Activated T-helper 17 cell treated with anti-CD3 and anti-CD28 coated beads, Interleukin-2, amount 50 U/mL, for 72 hours (primary cell): ENCODE measurements at regions not wholly inside any gene's neighbourhood (a gene's known extent, or its start where the extent isn't known, plus 50 kb on each side); places are given as distances from the start of the nearest gene placed in this dataset.
"Not testable (repeated sequence)": the region's sequence is repeated elsewhere in the genome, so short reads cannot be mapped to it uniquely, and the experiment has no call there.

Source experiments
- ATAC-seq: fragments of 150-1000 bp; cut with Tn5 transposase; replicated peaks from 2 replicates; pipeline ENCODE4 v1.10.0; 2021; ENCODE audit warnings: mild to moderate bottlenecking, moderate library complexity
- H3K27ac Mint-ChIP-seq: one replicate; pipeline ENCODE4 v1.8.0; 2022; ENCODE audit warnings: mixed read lengths
- H3K27me3 Mint-ChIP-seq: one replicate; pipeline ENCODE4 v1.8.0; 2022; ENCODE audit warnings: mixed read lengths
- H3K36me3 Mint-ChIP-seq: one replicate; pipeline ENCODE4 v1.8.0; 2022; ENCODE audit warnings: low read depth, mild to moderate bottlenecking, mixed read lengths
- H3K4me1 Mint-ChIP-seq: one replicate; pipeline ENCODE4 v1.8.0; 2022; ENCODE audit warnings: mixed read lengths
- H3K4me3 Mint-ChIP-seq: one replicate; pipeline ENCODE4 v1.8.0; 2022; ENCODE audit warnings: mild to moderate bottlenecking, mixed read lengths
- H3K9me3 Mint-ChIP-seq: one replicate; pipeline ENCODE4 v1.8.0; 2022; ENCODE audit warnings: mixed read lengths

DNA sequence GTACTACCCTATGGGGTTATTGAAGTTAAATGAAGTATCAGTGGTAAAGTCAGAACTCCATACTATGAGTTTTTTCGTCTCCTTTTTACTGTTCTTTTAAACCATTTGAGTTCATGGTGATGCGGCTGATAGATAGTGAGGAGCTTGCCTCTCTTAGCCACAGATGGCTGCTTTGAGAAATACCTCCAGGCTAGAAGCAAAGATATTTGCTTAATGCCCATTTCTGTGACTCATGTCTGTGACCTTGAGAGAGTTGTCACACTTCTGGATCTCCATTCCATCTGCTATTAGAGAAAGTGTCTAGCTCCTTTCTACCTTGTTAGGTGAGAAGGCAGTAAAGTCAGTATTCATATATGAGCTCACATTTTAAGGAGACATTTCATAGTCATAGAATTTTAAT lies 89.5 kb upstream of the PLXNA2 start:
- Mint-ChIP-seq H3K4me3 (no peak overlapping the region), H3K27me3 (peaks cover 46% of the 10 kb centered on the region), H3K36me3 (no peaks in the 10 kb centered on the region), H3K4me1 (no peaks in the 10 kb centered on the region), H3K27ac (no peak overlapping the region), H3K9me3 (no peaks in the 10 kb centered on the region)
- ATAC-seq = no peak

DNA sequence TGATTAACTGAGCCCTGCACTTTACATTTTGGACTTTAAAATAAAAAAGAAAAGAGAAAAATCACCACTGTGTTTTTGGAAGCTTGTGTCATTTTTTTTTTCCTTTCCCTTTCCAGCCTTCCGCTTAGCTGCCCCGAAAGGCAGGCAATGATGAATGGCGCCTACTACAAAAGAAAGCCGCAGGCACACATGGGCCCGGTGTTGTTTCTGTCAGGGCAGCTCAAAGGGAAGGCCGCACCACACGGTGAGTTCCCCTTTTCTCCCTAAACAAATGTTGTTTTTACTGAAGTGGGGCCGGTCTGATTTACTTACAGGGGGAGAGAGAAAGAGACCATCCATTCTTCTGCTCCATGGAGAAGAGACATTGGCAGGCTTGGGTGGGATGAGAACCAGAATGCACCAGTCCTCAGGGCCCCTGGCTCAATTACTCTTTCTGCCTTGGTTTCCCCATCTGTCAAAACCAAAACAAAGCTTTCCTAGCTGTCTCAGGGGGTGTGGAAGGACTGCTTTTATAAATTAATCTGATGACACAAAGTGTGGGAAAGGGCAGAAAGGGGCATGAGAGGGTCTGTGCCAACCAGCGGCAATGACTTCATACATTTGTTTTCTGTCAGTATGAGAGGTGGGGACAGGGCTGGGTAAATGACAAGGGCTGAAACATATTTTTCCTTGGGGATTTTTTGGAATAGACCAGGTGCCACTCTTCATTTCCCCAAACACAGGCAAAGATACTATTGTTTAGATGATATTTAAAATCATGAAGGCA lies 91.4 kb upstream of the PLXNA2 start:
- Mint-ChIP-seq H3K9me3 (no peaks in the 10 kb centered on the region), H3K4me1 (no peaks in the 10 kb centered on the region), H3K4me3 (no peak overlapping the region), H3K27me3 (peaks cover 45% of the 10 kb centered on the region), H3K36me3 (no peaks in the 10 kb centered on the region), H3K27ac (no peak overlapping the region)
- ATAC-seq = no peak

DNA sequence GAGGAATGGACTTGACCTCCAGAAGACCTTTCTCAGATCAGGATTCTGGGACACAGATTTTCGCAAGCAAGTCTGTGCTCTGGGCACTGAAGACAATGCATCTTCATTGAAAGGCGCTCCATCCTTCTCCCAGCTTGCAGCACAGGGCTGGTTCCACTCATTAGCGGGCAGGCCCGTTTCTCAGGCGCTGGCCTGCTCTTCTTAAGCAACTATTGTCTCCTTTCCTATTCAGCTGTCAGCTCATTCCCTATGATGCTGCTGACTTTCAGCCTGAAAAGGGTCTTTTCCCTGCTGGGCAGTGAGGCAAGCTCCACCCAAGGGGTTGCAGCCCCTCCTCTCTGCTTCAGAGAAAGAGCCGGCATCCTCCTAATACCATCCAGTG lies 91.9 kb upstream of the PLXNA2 start:
- H3K36me3 Mint-ChIP-seq = no peaks in the 10 kb centered on the region
- ATAC-seq = no peak
- no peaks in the 10 kb centered on the region for H3K4me1 Mint-ChIP-seq
- H3K4me3 Mint-ChIP-seq = no peak overlapping the region
- peaks cover 44% of the 10 kb centered on the region for H3K27me3 Mint-ChIP-seq
- H3K9me3 Mint-ChIP-seq = no peaks in the 10 kb centered on the region
- no peak overlapping the region for H3K27ac Mint-ChIP-seq

DNA sequence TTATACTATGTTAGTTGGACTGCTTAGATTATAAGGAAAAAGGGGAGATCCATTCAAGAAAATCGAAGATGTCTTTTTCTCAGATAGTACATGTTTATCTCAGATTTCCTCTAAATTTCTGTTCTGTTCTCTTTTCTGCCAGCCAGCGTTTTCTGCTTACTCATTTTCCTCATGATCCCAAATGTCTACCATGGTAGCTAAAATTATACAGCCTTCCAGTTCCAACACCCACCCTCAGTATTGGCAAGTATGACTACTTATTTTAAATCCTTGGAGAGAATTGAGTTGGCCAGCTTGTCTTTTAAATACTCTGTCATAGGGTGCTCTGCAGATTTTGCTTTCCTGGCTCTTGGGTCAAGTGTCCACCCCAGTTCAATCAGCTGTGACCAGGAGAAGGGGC lies 95.7 kb upstream of the PLXNA2 start:
- Mint-ChIP-seq H3K9me3 (no peaks in the 10 kb centered on the region), H3K27me3 (peaks cover 27% of the 10 kb centered on the region), H3K4me1 (no peaks in the 10 kb centered on the region), H3K36me3 (no peaks in the 10 kb centered on the region), H3K27ac (no peak overlapping the region), H3K4me3 (no peak overlapping the region)
- no peak for ATAC-seq

DNA sequence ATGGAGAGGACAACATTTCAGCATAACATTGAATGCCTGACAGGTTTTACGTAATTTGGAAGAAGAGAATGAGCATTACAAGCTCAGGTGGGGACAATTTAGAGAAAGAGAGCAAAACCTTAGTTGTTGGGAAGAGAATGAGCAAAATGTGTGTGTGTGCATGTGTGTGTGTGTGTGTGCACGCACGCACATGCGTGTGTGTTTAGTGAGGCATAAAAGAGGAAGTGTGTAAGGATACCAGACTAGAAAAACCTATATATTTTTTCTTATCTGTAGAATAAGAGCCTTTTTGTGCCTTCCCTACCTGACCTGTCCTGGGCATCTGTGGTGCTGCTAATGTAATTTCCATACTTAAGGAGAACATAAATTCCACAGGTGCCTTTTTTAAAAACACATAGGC lies 99.0 kb upstream of the PLXNA2 start:
- no peak for ATAC-seq
- peaks cover 26% of the 10 kb centered on the region for H3K27me3 Mint-ChIP-seq
- no peak overlapping the region for H3K27ac Mint-ChIP-seq
- H3K36me3 Mint-ChIP-seq = no peaks in the 10 kb centered on the region
- no peaks in the 10 kb centered on the region for H3K4me1 Mint-ChIP-seq
- no peak overlapping the region for H3K4me3 Mint-ChIP-seq
- no peaks in the 10 kb centered on the region for H3K9me3 Mint-ChIP-seq

DNA sequence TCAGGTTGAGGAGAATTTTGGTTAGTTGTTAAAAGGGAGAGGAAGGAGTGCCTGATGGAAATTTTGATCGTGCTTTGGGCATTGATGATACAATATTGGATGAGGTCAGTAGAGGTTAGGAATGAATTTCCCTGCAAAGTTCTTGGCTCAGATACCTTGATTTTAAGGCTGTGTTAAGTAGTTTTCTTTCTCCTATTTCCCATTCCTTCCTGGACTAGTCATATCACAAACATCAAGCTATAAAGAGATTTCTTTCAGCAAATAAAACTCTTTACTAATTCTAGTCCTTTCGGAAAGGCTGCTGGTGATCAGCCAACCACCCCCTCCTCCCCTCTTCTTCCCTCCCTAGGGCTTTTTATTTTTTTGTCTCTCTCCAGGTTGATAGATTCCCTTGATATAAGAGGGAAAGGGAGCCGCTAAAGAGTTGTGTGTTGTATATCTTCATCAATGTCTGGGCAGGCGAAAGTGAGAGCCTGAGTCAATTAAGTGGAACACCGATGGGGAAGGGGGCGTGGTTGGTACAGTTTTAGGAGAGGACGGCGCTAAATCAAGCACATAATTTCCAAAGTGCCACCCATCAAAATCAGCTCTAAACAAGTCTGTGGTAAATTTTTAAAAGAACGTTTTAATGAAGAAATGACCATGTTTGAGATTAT lies 100.1 kb upstream of the PLXNA2 start:
- H3K27ac Mint-ChIP-seq = no peak overlapping the region
- no peaks in the 10 kb centered on the region for H3K4me1 Mint-ChIP-seq

DNA sequence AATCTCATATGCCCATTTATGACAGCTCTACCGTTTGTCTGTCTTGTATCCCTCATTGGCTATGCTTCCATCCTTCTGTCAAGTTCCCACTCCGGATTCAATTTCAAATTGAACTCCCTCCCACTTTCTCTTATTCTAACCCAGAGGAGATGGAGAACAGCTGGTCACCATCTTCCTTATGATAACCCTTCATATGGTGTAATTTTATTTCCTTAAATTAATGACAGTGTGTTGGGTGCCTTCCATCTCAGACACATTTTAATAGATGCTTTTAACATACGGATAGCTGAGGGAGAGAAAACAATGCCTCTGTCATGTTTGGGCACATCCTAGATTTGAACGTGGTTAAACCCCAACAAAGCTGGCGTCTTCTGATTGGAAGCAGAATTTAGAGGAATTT lies 103.0 kb upstream of the PLXNA2 start:
- Mint-ChIP-seq H3K4me1 (no peaks in the 10 kb centered on the region), H3K9me3 (no peaks in the 10 kb centered on the region), H3K27me3 (peaks cover 16% of the 10 kb centered on the region), H3K4me3 (no peak overlapping the region), H3K27ac (no peak overlapping the region), H3K36me3 (no peaks in the 10 kb centered on the region)
- ATAC-seq = no peak

More for the DNA sequence above, 100.1 kb upstream of the PLXNA2 start:
- Mint-ChIP-seq H3K27me3 (peaks cover 19% of the 10 kb centered on the region), H3K4me3 (no peak overlapping the region), H3K9me3 (no peaks in the 10 kb centered on the region), H3K36me3 (no peaks in the 10 kb centered on the region)
- no peak for ATAC-seq

DNA sequence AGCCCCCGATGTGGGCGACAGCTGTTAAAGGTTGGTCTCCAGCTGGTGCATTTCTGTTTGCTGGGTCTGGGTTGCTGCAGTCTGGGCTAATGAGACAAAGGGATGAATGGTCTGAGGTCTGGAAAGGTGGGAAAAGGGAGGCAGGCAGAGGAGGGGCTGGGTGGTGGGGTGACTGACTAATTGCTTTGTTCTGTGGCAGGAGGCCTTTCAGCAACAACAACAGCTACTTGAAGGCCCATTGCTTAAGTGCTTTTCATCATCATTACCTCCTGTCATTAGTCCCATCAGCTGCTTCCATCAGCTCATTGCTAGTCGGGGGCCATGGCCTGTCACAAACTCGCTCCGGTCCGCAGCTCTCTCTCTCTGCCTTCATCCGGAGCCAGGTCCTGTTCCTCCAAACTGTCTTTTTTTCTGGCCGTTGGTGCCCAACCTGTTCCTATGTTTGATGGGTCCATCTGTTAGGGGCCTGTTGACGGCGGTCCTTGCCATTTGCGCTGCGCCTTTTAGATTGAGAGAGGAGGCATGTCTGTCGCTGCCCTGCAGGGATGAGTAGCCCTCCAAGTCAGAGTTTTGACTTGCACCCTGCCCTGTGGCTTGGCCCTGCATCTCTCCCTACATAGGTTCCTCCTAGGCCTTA lies 105.6 kb upstream of the PLXNA2 start:
- Mint-ChIP-seq H3K36me3 (no peaks in the 10 kb centered on the region), H3K27ac (no peak overlapping the region), H3K4me1 (no peaks in the 10 kb centered on the region), H3K4me3 (no peak overlapping the region), H3K9me3 (no peaks in the 10 kb centered on the region), H3K27me3 (peaks cover 10% of the 10 kb centered on the region)
- ATAC-seq = no peak

DNA sequence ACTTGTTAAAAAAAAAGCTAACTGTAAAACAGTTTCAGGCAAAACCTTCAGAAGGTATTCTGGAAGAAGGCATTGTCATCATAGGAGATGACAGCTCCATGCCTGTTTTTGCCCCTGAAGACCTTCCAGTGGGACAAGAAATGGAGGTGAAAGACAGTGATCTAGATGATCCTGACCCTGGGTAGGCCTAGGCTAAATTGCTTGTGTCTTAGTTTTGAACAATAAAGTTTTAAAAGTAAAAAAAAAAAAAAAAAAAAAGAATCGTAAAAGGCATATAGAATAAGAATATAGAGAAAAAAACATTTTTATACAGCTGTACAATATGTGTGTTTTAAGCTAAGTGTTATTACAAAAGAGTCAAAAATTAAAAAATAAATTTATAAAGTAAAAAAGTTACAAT lies 106.6 kb upstream of the PLXNA2 start:
- Mint-ChIP-seq H3K27ac (no peak overlapping the region), H3K9me3 (no peaks in the 10 kb centered on the region), H3K4me1 (no peaks in the 10 kb centered on the region), H3K36me3 (no peaks in the 10 kb centered on the region), H3K27me3 (peaks cover 12% of the 10 kb centered on the region), H3K4me3 (no peak overlapping the region)
- ATAC-seq = no peak

DNA sequence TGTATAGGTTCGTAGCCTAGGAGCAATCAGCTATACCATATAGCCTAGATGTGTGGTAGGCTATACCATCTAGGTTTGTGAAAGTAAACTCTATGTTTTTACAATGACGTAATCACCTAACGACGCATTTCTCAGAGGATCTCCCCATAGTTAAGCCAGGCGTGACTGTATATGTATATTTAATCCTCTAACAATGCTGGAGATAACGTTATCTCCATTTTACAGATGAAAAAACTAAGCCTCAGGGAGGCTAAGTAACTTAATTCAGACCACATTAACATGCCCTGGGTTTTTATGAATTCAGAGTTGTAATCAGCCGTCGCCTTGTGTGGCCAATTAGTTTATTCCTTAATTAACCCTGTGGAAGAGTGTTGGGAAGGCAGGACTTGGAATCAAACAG lies 107.7 kb upstream of the PLXNA2 start:
- Mint-ChIP-seq H3K4me3 (no peak overlapping the region), H3K4me1 (no peaks in the 10 kb centered on the region), H3K27me3 (peaks cover 8% of the 10 kb centered on the region), H3K27ac (no peak overlapping the region), H3K9me3 (no peaks in the 10 kb centered on the region), H3K36me3 (no peaks in the 10 kb centered on the region)
- ATAC-seq = no peak

DNA sequence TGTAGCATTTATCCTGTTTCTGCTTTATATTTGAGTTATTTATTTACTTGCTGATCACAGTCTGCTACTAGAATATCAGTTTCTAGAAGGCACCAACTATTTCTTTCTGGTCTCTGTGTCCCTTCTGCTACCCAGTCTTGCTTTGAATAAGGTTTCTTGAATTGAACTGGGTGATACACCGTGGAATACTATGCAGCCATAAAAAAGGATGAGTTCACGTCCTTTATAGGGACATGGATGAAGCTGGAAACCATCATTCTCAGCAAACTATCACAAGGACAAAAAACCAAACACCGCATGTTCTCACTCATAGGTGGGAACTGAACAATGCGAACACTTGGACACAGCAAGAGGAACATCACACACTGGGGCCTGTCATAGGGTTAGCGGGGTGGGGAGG lies 109.6 kb upstream of the PLXNA2 start:
- H3K4me1 Mint-ChIP-seq, H3K36me3 Mint-ChIP-seq, H3K27ac Mint-ChIP-seq, H3K4me3 Mint-ChIP-seq, H3K9me3 Mint-ChIP-seq, H3K27me3 Mint-ChIP-seq, ATAC-seq: not testable (repeated sequence)

DNA sequence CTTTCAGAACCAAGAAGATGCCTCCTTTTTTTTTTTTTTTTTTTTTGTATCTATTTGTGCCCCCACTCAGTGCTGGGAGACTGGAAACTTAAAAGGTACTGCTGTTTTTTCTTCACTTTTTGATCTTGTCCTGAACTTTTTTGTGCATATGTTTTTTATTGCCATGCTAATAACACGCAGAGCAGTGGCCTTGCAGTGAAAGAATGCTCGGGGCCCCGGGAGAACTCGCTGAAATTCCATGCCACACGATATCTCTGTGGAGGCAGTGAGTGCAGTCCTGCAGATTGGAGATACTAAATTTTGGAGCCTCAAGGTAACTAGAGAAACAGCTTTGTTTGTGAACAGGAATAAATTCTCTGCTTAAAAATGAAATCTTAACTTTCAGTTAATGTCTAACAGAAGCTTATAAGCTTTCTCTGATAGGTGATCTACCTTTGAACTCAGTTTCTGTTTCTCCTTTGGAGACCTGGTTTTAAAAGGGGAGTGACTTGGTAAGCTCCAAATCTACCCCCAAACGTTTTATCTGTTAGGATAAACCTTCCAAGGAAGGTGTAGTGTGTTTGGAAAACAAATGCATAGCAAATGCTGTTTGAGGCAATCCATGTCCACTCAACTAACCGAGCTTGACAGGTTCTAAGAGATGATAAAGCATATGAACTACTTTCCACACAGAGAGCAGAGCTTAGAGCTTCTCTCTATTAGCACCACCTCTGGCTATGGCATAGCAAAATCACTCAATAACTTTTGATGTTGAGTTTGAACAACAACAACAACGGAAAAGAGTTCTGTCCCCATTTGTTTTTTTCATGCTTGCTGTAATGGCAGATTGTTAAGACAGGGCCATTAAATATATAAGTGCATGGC lies 113.7 kb upstream of the PLXNA2 start:
- Mint-ChIP-seq H3K4me3 (no peak overlapping the region), H3K27me3 (peaks cover 16% of the 10 kb centered on the region), H3K9me3 (no peaks in the 10 kb centered on the region), H3K27ac (no peak overlapping the region), H3K4me1 (no peaks in the 10 kb centered on the region), H3K36me3 (no peaks in the 10 kb centered on the region)
- no peak for ATAC-seq

DNA sequence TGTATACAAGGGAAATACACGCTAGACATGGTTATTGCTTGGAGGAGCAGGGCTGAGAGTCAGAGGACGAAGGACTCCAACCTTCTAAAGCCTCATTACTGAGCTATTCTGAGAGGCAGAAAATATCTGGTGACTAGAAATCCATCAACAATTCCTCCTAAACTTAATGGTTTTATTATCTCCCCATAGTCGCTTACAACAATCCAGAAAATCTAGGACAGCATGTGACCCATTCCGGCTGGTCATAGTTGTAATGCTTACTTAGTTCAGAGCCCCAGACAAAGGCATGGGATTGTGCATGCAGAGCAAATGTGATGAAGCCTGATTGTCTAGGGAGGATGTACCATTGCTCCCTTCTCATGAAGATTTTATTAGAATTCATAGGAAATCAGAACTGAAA lies 114.5 kb upstream of the PLXNA2 start:
- Mint-ChIP-seq H3K4me1 (no peaks in the 10 kb centered on the region), H3K9me3 (no peaks in the 10 kb centered on the region), H3K36me3 (no peaks in the 10 kb centered on the region), H3K27ac (no peak overlapping the region), H3K4me3 (no peak overlapping the region), H3K27me3 (peaks cover 16% of the 10 kb centered on the region)
- ATAC-seq = no peak

DNA sequence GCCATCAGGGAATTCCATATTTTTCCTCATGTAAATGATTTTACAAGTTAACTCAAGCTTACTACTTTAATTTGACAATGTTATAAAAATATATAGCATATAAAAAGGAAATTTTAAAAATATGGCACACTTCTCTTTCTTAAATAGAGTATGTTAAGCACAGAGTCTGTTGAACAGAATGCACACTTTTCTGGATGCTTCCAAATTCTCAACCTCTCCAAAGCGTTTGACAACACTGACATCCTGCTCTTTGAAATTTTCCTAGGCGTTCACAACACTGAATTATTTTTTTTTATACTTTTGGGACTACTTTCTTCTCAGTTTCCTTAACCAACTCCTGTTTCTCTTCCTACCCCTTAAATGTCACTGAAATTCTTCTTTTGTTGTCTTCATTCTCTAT lies 117.8 kb upstream of the PLXNA2 start:
- no peak for ATAC-seq
- no peak overlapping the region for H3K27ac Mint-ChIP-seq
- H3K4me3 Mint-ChIP-seq = no peak overlapping the region
- no peaks in the 10 kb centered on the region for H3K36me3 Mint-ChIP-seq
- H3K27me3 Mint-ChIP-seq = peaks cover 21% of the 10 kb centered on the region
- no peaks in the 10 kb centered on the region for H3K9me3 Mint-ChIP-seq
- no peaks in the 10 kb centered on the region for H3K4me1 Mint-ChIP-seq
